Thyroid gland (tissue), 4 donors: ENCODE measurements at regions not wholly inside any gene's neighbourhood (a gene's known extent, or its start where the extent isn't known, plus 50 kb on each side); places are given as distances from the start of the nearest gene placed in this dataset.

Experiments
- CTCF ChIP-seq, 6 experiments: fragments of 200-600 bp in 3 of 6; fragments of 450-650 bp in 3 of 6; sonication (generic) in 3 of 6; IDR thresholded peaks; one replicate each; pipeline ENCODE4 v1.5.1; 2016 to 2019; ENCODE audit warnings: antibody characterized with exemption in 6 of 6, mild to moderate bottlenecking in 2 of 6, inconsistent platforms in 1 of 6, moderate library complexity in 1 of 6
- POLR2A ChIP-seq, 2 donors: fragments of 450-650 bp; IDR thresholded peaks; one replicate each; pipeline ENCODE4 v1.6.1; 2017; ENCODE audit warnings: antibody characterized with exemption in 2 of 2, mild to moderate bottlenecking in 2 of 2, moderate library complexity in 1 of 2

GRCh38 chr11:82041764-82042163 is 691.9 kb downstream of the FAM181B start:
- TF ChIP-seq CTCF (IDR thresholded peaks at IDR 0.05) = no peak
- no peak for TF ChIP-seq POLR2A (IDR thresholded peaks at IDR 0.05)
